HG03045 (cell line): ENCODE measurements at regions not wholly inside any gene's neighbourhood (a gene's known extent, or its start where the extent isn't known, plus 50 kb on each side); places are given as distances from the start of the nearest gene placed in this dataset.

Source experiments
- ATAC-seq: cut with Tn5 transposase; IDR thresholded peaks from one replicate; pipeline ENCODE4 v1.9.1; 2021; ENCODE audit warnings: mild to moderate bottlenecking, moderate library complexity; ENCODE audit not compliant: unreplicated experiment

- ATAC-seq: no peak
Observed at GRCh38 chr5:143730112-143730801, 81.7 kb upstream of the HMHB1 start.

DNA sequence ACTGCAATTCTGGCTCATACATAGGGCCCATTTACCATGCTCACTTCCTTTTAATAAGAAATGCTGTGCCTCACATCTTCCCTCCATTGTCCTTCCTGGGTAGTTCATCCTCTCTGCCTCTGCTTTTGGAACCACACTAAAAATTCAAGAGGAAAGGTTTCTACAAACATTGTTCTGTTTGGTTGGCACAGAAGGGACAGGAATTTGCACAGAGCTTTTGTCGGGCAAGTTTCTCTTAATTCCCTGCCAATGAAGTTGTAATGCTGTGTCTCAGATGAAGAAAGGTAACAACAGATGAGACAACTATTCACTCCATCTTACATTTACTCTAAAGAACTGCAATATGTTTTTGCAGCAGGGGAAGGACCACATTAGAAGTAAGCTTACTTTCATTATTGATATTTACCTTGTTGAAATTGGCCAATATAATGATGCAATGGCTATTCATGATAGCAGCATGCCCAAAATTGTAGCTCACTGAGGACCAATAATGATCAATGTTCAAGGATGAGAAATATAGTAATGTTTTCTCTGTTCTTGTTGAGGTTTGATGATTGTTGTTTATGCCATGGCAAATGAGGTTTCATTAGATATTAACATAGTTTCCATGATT lies 82.5 kb upstream of the HMHB1 start:
- no peak for ATAC-seq

- no peak for ATAC-seq
Observed at GRCh38 chr5:143723159-143723558, 88.8 kb upstream of the HMHB1 start.

DNA sequence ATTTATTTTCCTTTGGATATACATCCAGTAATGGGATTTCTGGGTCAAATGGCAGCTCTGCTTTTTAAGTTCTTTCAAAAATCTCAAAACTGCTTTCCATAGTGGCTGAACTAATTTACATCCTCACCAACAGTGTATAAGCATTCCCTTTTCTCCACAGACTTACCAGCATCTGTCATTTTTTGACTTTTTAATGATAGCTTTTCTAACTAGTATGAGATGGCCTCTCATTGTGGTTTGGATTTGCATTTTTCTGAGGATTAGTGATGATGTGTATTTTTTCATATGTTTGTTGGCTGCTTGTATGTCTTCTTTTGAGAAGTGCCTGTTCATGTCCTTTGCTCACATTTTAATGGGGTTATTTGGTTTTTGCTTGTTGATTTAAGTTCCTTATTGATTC lies 90.0 kb upstream of the HMHB1 start:
- no peak for ATAC-seq

DNA sequence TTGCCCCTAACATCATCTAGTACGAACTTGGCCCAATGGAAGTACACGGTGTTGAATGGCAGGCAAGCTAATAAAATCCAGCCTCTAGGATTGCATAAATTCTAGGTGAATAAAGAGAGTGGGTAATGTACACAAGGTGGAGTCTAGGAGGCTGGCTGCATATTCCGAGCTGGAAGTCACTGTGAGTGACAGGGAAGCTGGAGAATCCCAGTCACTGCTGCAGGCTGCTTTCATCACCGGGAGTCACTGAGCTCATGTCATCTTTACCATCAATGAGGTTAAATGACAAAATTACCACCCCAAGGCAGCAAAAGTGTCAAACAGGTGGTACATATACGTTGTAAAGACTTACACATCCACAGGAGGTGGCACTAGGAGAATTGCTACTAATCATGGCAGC lies 91.3 kb upstream of the HMHB1 start:
- no peak for ATAC-seq

DNA sequence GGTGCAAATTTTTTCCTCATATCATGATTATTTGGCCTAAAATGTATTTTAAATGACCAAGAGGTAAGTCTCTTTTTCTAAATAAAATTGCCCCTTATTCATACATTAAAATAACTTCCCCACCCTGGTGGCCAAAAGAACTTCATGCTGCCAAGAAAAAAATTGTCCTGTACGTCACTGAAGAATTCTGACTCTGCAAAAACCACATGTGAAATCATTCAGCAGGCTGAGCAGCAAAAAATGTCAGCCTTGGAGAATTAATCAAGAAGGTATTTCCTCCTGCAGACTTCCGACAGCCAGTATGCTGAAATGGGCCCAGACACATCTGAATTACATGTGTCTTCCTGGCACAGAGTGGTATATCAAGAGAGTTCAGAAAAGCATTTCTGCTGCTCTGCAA lies 94.6 kb upstream of the HMHB1 start:
- ATAC-seq: no peak

GRCh38 chr5:143716881-143717280 lies 95.1 kb upstream of the HMHB1 start:
- ATAC-seq: no peak

DNA sequence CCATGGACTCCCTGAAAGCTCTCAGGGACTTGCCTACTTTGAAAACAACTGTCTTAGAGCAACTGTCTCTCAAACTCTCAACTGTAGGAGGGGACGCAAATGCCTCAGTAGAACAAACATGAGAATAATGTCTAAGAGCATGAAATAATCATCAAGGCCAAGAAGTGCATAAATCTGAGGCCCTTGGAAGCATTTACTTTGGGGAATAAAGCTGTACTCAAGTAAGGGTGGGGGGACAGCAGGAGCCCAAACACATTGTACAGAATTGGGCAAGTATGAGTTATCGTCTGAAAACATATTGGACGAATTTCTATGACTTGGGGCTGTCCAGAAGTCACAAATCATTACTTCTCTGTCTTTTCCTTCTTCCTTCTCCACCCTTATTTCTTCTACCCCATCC lies 96.3 kb upstream of the HMHB1 start:
- ATAC-seq: no peak

DNA sequence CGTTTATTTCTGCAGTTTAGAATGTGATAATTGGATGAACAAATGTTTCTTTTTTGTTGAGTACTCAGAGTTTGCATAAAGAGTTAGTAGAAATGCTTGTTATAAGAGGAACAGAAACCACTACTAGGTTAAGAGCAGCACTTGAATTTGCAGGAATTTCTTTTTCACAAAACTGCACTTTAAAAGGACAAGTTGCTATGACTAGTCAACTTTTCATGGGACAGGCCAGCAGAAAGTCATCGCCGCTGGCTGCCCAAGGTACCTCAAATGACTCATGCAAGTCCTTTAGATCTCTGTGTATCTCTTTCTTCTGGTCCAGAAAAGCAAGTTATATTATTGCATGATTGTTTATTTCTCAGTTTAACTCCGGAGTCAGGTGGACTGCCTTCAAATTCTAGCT lies 97.3 kb upstream of the HMHB1 start:
- ATAC-seq: peak; percentile 59

DNA sequence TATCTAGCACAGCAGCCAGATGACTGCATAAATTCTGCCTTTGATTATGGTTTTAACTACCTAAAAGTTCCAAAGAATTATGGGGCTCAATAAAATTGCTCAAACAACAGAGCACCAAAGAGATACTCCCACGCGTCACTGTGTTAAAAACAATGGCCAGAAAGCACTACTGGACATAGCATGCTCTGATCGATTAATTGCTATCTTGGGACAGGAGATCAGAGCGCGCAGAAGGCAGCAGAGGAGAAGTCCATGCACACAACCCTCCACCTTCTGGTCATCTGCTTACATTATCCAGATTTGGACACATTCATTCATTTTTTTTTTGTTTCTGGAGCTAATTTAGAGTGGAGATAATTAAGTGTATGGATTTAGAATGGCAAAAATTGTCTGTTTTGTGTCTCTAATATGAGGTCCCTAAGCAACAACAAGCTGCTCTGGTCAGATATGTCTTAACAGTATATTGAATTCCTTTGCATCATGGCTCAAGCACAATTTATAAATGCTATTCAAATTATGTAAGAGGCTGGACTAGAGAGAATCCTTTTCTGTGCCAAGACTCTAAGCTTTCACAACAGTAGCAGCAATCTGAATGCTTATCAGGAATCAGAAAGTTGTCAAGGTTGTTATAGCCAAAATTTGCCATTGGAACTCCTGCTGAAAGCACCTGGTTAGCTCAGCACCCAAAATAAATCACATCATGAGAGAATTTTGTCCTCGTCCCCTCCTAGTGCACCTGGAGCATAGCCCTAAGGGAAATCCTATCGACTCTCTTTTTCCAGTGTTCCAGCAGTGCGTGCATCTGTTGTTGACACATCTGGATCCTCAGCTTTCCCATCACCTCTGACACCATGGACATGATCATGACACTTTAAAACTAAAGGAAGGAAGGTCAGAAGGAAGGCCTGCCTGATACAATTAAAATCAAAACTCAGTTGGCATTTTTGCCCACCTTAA lies 98.6 kb upstream of the HMHB1 start:
- no peak for ATAC-seq

- no peak for ATAC-seq
Observed at GRCh38 chr5:143708672-143709071, 103.3 kb upstream of the HMHB1 start.

- no peak for ATAC-seq
Observed at GRCh38 chr5:143707806-143708205, 104.2 kb upstream of the HMHB1 start.

DNA sequence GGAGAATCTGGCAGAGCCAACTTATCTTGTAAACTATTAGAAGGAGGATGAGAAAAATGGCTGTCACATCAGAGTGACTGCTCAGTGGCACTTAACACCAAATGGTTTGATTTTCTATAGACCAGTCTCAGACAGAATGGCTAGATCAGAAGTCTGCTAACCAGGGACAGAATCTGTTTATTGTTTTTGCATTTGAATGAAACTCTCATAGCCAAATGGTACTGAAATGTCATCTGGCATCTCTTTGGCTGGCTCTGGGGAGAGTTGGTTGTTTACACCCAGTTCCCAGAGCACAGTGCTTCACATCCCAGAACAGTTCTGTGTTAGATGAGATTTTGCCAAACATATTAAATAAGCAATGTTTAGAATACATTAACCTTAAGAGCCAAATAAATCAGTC lies 106.6 kb upstream of the HMHB1 start:
- no peak for ATAC-seq

- ATAC-seq: no peak
Observed at GRCh38 chr5:143703659-143704058, 108.3 kb upstream of the HMHB1 start.

- no peak for ATAC-seq
Observed at GRCh38 chr5:143701493-143701892, 110.5 kb upstream of the HMHB1 start.

- no peak for ATAC-seq
Observed at GRCh38 chr5:143700994-143701393, 111.0 kb upstream of the HMHB1 start.

- ATAC-seq: no peak
Observed at GRCh38 chr5:143699121-143699520, 112.8 kb upstream of the HMHB1 start.

GRCh38 chr5:143698574-143698973 lies 113.4 kb upstream of the HMHB1 start:
- no peak for ATAC-seq

DNA sequence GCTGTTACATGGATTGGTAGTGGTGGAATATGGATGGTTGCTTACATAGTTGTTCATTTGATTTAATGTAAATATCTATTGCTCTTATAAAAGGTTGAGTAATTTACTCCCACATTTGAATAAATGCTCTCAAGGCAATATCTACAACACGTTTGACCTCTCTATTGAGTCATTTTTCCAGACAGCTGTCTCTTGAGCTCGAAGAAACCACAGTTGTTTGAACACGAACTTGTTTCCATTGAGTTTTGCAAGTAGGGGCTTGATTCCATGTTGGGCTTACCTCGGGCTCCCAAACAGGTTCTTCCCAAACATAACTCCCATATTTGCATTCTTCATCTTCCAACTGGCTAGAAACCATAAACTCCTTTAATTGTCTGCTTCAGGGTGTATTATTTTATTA lies 115.0 kb upstream of the HMHB1 start:
- ATAC-seq: no peak

DNA sequence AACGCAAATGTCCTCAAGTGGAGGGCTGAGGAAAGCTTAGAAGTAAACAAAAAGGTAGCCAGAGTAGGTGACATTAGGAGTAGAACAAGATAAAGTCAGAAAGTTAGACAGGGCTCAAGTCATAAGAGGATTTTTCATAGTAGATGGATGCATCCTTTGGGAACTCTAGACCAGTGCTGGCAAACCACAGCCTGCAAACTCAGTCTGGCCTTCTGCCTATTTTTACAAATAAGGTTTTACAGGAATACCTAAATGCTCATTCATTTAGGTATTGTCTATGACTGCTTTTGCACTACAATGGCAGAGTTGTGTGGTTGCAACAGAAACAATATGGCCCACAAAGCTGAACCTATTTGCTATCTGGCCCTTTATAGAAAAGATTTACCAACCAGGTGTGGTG lies 116.0 kb upstream of the HMHB1 start:
- ATAC-seq: no peak

DNA sequence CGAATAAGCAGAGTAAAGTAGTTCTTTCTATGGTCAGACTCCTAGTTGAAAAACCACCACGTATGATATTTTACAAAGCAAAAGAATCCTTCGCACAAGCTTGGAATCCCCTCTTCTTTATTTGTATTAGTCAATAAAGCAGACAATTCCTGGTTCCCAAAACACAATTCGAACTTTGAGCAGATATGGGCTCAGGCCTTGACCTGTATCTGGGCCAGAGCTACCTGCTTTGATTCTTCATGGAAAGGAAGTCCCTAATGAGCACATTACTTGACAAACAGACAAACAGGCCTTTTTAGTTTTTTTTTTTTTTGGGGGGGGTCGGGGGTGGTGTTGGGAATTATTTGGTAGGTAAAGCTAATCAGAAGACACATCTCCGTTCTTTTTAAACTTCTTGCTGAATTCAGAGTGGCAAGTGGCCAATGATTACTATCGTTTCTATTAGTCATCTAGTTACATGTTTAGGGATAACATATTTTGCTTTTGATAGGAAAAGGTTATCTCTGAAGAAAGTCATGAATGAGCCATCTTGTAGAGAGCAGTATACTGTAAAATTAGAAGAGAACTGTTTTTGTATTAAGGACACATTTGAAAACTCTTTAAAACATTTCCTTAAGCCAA lies 116.6 kb upstream of the HMHB1 start:
- ATAC-seq: no peak
